ENCODE measurements at regions not wholly inside any gene's neighbourhood (a gene's known extent, or its start where the extent isn't known, plus 50 kb on each side); places are given as distances from the start of the nearest gene placed in this dataset.
"Not testable (repeated sequence)": the region's sequence is repeated elsewhere in the genome, so short reads cannot be mapped to it uniquely, and the experiment has no call there.

DNA sequence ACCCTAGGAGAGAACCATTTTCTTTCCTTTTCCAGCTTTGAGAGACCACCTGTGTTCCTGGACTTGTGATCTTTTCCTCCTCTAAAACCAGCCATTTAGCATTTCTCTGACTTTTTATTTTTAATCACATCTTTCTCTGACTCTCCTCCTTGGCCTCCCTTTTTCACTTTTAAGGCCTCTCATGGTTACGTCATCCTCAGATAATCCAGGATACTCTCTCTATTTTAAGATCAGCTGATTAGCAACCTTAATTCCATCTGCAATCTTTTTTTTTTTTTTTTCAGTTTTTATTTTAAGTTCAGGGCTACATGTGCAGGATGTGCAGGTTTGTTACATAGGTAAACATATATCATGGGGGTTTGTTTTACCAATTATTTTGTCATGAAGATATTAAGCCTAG lies 54.0 kb downstream of the RFPL4B start:
- no peak for DNase-seq

DNA sequence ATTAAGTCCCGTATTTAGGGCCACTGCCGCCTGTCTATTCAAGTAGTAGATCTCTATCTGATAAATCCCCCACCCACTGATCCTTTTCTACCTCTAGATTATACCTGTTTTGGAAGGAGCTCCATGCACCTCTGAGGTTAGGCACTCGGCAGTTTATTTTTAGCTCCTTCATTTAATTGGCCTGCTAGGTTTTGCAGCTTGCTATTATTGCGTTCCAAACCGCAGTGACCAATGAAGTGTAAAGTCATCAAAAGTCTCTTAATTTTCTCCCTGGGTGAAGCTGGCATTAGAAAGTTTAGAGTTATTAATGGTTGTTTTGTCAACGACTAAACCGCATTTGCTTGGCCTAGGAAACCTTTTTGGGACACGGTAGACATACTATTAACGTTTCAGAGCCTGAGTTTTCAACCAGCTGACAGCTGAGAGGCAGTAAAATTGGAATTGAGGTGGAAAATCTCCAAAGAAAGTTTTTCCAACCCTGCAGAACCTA lies 60.0 kb downstream of the RFPL4B start:
- no peak for DNase-seq

DNA sequence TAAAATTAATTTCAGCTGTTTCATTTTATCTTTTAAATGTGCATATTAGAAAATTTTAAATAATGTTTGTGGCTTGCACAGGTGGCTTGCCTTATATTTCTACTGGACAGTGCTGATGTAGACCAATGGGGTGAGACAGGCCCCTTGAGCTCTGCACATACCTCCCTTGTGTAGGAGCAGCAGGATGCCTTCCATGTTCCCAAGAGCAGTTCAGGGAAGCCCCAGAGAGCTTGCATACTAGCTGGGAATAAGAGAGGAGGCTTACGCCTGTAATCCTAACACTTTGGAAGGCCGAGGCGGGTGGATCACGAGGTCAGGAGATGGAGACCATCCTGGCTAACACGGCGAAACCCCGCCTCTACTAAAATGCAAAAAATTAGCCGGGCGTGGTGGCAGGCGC lies 61.4 kb downstream of the RFPL4B start:
- no peak for DNase-seq

DNA sequence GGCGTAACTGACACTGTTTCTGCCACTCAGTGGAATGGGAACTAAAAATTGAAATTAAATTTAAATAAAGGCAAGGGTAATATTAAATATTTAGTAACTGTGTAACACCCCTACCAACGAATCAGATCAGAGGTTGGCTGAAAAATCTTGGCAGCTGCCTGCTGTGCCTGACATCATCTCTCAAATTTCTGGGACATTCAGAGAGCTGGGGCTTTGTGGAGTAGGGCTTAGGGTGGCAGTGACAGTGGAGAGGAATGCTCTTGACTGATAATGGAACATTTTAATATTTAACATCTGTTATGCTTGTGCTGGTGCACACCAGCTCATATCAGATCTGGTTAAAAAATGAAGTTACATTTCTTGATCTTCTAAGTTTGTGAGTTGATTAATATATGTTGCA lies 62.2 kb downstream of the RFPL4B start:
- DNase-seq: no peak

DNA sequence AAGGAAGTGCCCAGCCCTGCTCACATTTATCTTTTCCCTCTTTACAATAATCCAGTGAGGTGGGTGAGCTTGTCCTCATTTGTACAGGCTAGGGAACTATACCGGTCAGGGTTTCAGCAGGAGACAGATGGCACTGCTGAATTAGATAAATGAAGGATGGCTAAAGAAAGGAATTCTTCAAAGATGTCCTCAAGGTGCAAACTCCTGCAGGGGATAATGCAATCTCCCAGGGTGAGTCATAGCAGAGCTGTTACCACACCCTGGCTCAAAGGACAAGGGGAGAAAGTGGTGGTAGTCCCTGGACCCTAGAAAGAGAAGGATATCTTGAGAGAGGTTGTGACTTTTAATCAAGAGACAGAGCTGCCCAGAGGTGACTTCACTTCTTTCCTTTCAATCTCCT lies 66.7 kb downstream of the RFPL4B start:
- no peak for DNase-seq

DNA sequence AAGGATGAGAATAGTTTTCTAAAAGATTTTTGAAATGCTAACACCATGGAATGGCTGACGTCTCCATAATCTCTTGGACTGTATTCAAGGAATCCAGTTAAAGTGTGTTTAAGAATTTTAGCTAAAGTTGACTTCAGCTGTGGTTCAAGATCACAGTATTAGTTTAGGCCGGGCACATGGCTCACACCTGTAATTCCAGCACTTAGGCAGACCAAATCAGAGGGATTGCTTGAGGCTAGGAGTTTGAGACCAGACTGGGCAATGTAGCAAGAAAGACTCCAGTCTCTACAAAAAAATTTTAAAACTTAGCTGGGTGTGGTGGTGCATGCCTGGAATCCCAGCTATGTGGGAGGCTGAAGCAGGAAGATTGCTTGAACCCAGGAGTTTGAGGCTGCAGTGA lies 68.2 kb downstream of the RFPL4B start:
- no peak for DNase-seq

DNA sequence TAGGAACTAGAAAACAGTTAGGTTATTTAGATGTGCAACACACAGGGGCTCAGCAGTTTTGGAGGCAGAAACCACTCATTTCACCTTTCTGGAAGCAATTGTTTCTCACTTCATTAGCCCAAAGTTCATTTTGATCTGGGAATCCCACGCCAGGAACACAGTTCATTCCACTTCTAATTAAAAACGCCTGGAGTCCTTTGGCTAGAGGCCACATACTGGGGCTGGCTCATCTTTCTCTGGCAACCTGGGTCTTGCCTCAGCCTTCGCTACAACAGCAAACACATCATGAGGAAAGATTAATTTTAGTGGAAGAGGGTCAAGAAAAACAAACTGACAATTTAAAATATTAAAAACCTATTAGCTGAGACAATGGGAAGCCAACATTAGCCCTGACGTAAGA lies 69.7 kb downstream of the RFPL4B start:
- no peak for DNase-seq

DNA sequence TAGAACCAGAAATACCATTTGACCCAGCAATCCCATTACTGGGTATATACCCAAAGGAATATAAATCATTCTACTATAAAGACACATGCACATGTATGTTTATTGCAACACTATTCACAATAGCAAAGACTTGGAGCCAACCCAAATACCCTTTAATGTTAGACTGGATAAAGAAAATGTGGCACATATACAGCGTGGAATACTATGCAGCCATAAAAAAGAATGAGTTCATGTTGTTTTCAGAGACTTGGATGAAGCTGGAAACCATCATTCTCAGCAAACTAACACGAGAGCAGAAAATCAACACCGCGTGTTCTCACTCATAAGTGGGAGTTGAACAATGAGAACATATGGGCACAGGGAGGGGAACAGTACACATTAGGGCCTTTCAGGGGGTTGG lies 79.9 kb downstream of the RFPL4B start:
- DNase-seq: not testable (repeated sequence)

DNA sequence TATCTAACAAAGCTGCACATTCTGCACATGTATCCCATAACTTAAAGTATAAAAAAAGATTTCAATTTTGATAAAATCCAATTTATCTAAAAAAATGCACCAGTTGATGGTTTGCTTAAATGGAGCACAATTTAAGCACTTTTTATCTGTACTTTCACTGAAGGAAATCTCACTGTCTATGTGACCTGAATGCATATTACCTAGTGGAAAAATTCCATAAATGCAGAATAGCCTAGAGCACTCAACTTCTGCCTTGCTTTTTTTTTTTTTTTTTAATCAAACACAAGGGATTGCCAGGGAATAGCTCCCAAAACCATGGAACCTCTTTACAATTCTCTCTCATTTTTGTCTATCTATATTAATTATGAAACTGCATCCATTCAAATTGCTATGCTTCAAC lies 80.4 kb downstream of the RFPL4B start:
- DNase-seq: no peak

DNA sequence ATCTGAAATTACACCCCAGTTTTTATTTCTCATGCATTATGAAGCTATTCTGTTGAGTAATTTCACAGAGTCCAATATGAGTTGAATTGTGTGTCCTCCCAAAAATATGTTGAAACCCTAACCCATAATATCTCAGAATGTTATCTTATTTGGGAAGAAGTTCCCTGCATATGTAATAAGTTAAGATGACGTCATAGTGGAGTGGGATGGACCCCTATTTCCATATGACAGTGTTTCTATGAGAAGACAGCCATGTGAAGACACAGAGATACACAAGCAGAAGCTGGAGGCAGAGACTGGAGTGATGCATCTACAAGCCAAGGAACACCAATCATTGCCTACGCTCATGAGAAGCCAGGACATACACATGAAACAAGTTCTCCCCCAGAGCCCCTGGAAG lies 81.3 kb downstream of the RFPL4B start:
- DNase-seq: no peak

DNA sequence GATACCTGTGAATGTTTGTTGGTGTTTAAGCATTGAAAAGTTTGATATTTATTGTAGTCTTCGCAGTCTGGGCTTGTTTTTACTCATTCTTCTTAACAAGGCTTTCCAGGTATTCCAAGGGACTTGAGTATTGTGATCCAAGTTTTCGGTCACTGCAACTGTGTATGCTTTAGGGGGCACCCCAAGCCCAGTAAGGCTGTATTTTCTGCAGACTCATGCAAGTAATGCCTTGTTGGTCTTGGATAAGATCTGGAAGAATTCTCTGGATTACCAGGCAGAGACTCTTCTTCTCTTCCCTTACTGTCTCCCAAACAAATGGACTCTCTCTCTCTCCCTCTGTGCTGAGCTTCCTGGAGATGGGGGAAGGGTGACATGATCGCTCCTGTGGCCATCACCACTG lies 82.1 kb downstream of the RFPL4B start:
- DNase-seq: no peak

DNA sequence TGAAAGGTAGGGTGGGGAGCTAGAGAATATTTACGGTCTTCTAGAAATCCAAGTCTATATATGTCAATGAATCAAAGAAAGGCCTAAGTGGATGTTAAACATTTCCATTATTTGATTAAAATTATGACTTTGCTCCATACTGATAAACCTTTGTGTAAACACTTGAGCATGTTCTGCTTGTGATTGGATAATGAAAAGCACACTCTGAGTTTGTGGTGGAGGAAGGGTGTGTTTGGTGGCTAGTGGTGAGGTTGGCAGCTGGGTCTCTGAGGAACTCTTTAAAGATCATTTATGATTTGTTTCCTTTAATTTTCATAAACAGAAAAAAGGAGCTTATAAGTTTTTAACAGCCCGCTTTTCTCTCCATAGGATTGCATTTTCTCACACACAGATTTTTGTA lies 84.7 kb downstream of the RFPL4B start:
- no peak for DNase-seq

DNA sequence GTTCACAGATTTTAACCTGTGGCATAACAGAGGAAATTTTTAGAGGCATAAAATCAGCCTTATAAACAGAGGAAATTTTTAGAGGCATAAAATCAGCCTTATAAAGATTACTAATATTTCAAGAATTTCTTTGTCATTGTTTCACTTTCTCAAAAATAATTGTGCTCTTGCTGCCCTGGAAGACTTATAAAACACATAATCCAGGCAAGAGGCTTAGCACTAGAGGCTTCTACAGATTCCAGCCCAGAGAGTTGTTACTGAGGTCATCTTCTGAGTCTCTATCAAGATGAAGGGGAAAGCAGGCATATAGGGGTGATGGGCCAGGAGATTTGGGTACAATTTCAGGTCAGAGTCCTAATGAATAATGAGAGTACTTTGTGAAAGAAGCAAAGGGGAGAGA lies 85.7 kb downstream of the RFPL4B start:
- no peak for DNase-seq

DNA sequence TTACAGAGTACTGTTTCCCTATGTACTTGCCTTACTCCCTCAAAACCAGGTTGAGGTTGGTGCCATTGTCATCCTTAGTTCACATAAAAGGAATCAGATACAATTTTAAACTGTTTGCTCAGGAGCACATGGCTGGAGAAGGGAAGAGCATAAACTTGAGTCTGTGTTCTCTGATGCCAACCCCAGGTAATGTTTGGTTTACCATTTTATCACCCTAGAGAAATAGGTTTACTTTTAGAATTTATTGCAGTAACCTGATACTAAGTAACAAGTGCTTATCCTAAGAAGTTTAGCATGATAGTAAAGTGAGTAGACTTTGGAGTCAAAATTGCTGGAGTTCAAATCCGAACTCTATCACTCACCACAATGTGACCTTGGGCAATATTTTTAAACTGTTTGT lies 86.3 kb downstream of the RFPL4B start:
- no peak for DNase-seq

DNA sequence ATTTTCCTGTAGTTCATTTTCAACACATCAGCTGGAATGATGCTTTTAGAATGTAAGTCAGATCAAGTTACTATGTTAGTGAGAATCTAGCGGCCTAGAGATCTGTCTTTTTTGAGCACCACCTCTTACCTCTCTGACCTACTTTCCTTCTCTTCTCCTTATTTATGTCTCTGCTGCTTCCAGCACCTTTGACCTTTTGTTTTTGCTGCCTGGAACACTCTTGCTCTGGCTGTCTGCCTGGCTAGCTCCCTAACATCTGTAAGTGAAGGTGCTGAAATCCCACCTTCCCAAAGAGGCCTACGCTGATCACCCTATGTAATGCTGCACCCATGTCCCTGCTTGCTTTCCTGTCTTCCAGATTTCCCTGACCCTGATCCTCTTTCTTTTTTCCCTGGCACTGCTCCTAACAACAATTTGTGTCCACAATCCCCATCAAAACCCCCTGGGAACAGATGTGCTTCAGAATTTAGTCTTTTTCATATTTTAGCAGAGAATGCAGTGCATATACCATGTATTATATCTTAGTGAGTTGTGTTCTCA lies 87.8 kb downstream of the RFPL4B start:
- no peak for DNase-seq

DNA sequence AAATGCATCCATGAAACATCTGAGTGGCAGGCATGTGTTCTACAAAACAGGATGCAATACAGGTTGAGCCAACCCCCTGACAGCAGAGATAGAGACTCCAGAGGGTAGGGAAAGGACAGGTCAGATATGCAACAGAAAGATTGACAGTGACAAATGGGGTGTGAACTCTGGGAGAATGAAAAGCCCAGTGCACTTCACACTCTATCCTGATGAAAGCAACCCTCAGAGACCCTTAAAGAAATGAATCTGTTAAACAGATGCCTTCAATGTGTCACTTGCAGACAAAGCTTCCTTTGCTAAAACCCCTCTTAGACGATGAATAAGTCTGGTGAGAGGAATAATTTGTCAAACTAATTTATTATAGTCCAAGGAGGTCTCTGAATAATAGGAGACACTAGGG lies 89.9 kb downstream of the RFPL4B start:
- no peak for DNase-seq

DNA sequence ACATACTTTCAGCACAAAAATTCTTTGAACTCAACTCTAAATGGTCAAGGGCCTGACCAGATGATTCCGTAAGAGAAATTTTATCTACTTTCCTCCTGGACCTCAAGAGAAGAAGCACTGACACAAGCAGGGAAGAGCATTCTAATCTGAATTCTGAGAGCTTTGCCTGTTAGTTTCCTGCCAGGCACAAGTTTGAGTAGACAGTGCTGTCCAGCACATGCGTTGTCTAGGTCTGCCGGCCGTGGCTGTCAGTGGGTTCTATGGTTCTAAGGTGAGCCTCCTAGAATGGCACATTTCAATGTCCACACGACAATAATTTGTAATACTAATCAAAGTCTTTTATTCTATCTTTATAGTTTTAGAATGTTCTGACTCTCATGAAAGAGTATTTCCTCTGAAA lies 91.9 kb downstream of the RFPL4B start:
- DNase-seq: no peak

DNA sequence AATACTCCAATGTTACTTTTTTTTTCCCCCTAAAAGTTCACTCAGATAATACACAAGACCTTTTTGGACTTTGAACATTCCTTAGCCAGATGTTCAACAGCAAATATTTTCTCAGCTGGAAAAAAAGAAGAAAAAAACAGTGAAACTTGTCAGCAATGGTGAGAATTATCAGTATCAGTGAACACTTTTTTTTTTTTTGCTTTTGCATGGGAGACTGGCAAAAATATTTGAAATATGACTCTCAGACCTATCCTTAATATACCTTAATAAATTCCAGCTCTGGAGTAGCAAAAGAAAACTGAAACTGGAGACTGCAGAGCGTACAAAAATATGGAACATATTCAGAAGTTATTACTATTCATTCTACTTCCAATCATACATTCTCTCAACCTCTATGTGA lies 92.3 kb downstream of the RFPL4B start:
- no peak for DNase-seq

DNA sequence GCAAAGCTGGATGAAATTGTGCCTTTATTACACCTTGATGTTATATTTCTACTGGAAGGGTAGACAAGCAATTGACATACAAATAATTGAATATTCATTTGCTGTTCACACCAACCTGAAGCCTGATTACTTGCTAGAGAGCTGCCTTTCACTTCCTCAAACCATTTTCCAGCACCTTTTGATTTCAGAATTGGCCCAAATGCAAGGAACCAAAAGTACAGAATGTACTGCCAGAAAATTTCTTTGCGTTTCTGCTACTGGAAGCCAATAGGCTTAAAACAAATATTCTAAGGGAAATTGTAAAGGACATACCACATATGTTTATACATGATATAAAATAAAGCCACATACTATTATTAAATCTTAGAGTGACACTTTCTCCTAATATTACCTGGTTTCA lies 94.5 kb downstream of the RFPL4B start:
- DNase-seq: no peak

DNA sequence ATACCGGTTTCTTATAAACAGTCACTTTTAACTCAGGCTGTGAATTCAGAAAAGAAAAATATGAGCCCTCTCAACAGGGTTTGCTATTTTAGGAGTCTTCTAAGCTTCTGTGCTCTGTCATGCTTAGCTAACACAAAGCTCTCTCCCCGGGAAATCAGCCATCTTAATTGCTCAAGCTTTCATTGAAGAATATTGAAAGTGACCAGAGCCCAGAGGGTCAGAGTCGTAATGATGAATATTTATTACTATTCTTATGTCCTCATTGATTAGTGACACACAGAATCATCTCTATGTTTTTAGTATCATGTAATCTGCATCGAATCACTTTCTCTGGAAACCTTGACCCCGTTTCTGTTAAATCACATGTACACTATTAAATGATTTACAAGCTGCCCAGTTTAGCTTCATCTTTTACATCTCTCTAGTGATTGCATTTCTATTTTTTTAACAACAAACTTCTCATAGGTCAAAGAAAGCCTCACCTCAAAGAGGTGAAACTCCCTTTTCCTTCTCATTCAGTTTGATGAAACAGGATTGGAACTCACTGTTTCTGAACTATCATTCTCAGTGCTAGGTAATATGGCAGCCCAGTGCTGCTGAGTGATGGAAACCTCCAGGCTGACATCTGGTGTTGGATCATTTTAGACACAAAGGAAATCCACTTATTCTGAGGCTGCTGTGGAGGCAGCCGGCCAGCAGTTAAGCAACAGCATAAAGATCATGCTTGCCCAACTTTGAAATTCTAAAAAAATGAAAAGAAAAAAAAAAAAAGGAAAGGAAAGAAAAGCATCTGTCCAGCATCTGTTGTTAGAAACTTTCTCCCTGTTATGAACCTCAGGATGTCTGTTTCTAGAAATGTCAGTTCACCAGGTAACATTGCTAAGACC lies 96.3 kb downstream of the RFPL4B start:
- DNase-seq: no peak

DNA sequence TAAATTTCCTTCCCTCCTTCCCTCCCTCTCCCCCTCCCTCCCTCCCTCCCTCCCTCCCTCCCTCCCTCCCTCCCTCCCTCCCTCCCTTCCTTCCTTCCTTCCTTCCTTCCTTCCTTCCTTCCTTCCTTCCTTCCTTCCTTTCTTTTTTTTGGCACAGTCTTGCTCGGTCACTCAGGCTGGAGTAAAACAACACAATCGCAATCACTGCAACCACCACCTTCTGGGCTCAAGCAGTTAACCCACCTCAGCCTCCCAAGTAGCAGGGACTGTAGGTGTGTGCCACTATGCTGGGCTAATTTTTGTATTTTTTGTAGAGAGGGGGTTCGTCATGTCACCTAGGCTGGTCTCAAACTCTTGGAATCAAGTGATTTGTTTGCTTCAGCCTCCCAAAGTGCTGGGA lies 101.7 kb downstream of the RFPL4B start:
- not testable (repeated sequence) for DNase-seq

DNA sequence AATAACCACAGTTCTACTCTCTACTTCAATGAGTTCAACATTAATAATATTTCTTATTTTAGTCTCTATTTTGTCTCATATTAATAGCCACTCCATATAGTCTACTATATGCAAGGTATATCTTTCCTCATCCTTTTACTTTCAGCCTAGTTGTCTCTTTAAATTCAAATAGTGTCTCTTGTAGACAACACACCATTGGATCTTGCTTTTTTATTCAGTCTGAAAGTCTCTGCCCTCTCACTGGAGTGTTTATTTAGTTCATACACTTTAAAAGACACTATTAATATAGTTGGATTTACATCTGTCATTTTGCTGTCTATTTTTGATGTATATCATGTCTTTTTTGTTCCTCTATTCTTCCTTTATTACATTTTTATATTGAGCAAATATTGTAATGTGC lies 103.5 kb downstream of the RFPL4B start:
- DNase-seq: no peak

DNA sequence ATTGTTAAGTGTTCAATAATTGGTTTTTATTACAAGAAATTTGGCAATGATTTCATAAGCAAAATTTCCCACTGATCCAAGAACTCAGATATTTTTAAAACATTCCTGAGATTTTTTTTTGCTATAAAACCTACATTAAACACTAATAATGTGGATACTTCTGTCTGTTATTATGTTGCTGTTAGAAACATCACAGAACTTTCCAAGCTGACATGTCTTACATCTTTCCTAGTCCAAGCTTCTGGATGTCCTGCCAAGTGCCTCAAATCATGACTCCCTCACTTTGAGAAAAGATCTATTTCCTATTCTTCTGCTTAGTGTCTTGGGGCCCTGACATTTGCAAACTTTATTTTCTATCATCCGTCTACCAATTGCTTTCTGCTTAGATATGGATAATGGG lies 110.8 kb downstream of the RFPL4B start:
- no peak for DNase-seq

DNA sequence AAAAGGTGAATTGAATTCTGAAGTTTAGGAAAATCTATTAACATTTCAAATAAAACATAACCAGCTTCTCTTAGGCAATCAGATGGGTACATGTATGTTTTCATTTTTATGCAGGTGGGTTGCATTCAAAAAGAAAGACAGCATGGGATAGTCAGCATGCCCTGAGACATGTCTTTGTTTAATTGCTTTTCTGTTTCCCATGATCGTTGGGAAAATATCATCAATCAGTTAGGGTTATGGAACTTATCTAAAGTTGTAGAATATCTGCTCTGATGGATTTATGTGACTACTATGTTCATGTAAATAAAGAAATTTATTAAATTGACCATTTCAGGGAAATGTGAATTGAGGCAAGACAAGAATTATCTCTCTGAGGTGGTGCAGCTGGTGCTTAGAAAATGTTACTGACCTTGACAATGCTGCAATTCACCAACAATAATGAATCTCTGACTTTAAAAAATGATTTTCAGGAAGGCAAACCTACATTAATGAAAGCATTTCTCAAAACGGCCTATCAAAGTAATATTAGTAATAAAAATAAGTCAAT lies 112.7 kb downstream of the RFPL4B start:
- no peak for DNase-seq

Measured in AML-193 (cell line).